SK-N-SH treated with all-trans-retinoic acid at 6 μM for 48 hours (cell line): ENCODE measurements at regions not wholly inside any gene's neighbourhood (a gene's known extent, or its start where the extent isn't known, plus 50 kb on each side); places are given as distances from the start of the nearest gene placed in this dataset.

ENCODE experiments used
- ATAC-seq: fragments of 200-7000 bp; cut with Tn5 transposase; 3 replicates; pipeline ENCODE4 v1.9.1; 2020; ENCODE audit warnings: mild to moderate bottlenecking, moderate library complexity
- ARNTL ChIP-seq: fragments of 450-650 bp; formaldehyde crosslinking; IDR thresholded peaks from 2 replicates; pipeline ENCODE4 v1.5.0; 2020; ENCODE audit warnings: low read depth, mild to moderate bottlenecking, moderate library complexity, borderline replicate concordance
- BACH2 ChIP-seq: fragments of 250-450 bp; sonication (Bioruptor Pico); IDR thresholded peaks from 2 replicates; pipeline ENCODE4 v1.9.0; 2021; ENCODE audit warnings: mild to moderate bottlenecking, borderline replicate concordance
- CREB5 ChIP-seq: fragments of 250-450 bp; sonication (Bioruptor Pico); IDR thresholded peaks from 2 replicates; pipeline ENCODE4 v1.5.1; 2020; ENCODE audit warnings: low read depth, mild to moderate bottlenecking, moderate library complexity
- CSDC2 ChIP-seq: fragments of 250-450 bp; sonication (Bioruptor Pico); IDR thresholded peaks from 2 replicates; pipeline ENCODE4 v1.5.0; 2020; ENCODE audit warnings: mild to moderate bottlenecking, moderate library complexity
- ESRRG ChIP-seq: fragments of 250-450 bp; sonication (Bioruptor Pico); IDR thresholded peaks from 2 replicates; pipeline ENCODE4 v1.6.1; 2021; ENCODE audit warnings: mild to moderate bottlenecking
- GLIS3 ChIP-seq: fragments of 250-450 bp; sonication (Bioruptor Pico); IDR thresholded peaks from 2 replicates; pipeline ENCODE4 v1.5.0; 2020; ENCODE audit warnings: mild to moderate bottlenecking, moderate library complexity
- ISL1 ChIP-seq: fragments of 250-450 bp; sonication (Bioruptor Pico); IDR thresholded peaks from 2 replicates; pipeline ENCODE4 v2.1.2; 2022; ENCODE audit warnings: mild to moderate bottlenecking, moderate library complexity
- PPARA ChIP-seq: fragments of 250-450 bp; sonication (Bioruptor Pico); IDR thresholded peaks from 2 replicates; pipeline ENCODE4 v1.5.0; 2020; ENCODE audit warnings: mild to moderate bottlenecking, borderline replicate concordance
- RARB ChIP-seq: fragments of 250-450 bp; sonication (Bioruptor Pico); IDR thresholded peaks from 2 replicates; pipeline ENCODE4 v1.8.0; 2021; ENCODE audit warnings: mild to moderate bottlenecking, moderate library complexity
- SNAI2 ChIP-seq: fragments of 250-450 bp; sonication (Bioruptor Pico); IDR thresholded peaks from 2 replicates; pipeline ENCODE4 v1.5.0; 2020; ENCODE audit warnings: mild to moderate bottlenecking, moderate library complexity
- TCF4 ChIP-seq: fragments of 250-450 bp; sonication (Bioruptor Pico); IDR thresholded peaks from 2 replicates; pipeline ENCODE4 v1.8.0; 2021; ENCODE audit warnings: mild to moderate bottlenecking, moderate library complexity, borderline replicate concordance
- TOX ChIP-seq: fragments of 250-450 bp; sonication (Bioruptor Pico); IDR thresholded peaks from 2 replicates; pipeline ENCODE4 v1.8.0; 2021; ENCODE audit warnings: mild to moderate bottlenecking, moderate library complexity, borderline replicate concordance
- TSHZ2 ChIP-seq: fragments of 250-450 bp; sonication (Bioruptor Pico); IDR thresholded peaks from 2 replicates; pipeline ENCODE4 v1.5.0; 2020; ENCODE audit warnings: mild to moderate bottlenecking, moderate library complexity
- ZC3H10 ChIP-seq: fragments of 250-450 bp; sonication (Bioruptor Pico); IDR thresholded peaks from 2 replicates; pipeline ENCODE4 v1.5.1; 2021; ENCODE audit warnings: mild to moderate bottlenecking, moderate library complexity
- ZFP3 ChIP-seq: fragments of 250-450 bp; sonication (Bioruptor Pico); IDR thresholded peaks from 2 replicates; pipeline ENCODE4 v1.5.0; 2020; ENCODE audit warnings: mild to moderate bottlenecking, moderate library complexity
- ZFP30 ChIP-seq: fragments of 450-650 bp; formaldehyde crosslinking; IDR thresholded peaks from 2 replicates; pipeline ENCODE4 v1.5.0; 2022; ENCODE audit warnings: mild to moderate bottlenecking, moderate library complexity
- ZNF565 ChIP-seq: fragments of 450-650 bp; formaldehyde crosslinking; conservative IDR thresholded peaks from 2 replicates; pipeline ENCODE4 v1.5.0; 2020; ENCODE audit warnings: low read depth, mild to moderate bottlenecking, moderate library complexity
- ZNF70 ChIP-seq: fragments of 450-650 bp; formaldehyde crosslinking; IDR thresholded peaks from 2 replicates; pipeline ENCODE4 v1.5.0; 2020; ENCODE audit warnings: mild to moderate bottlenecking, moderate library complexity
- ZNF8 ChIP-seq: fragments of 450-650 bp; formaldehyde crosslinking; IDR thresholded peaks from 2 replicates; pipeline ENCODE4 v1.5.0; 2020; ENCODE audit warnings: mild to moderate bottlenecking, moderate library complexity
- TF ChIP-seq, protein P1 (sequence below): fragments of 250-450 bp; sonication (Bioruptor Pico); IDR thresholded peaks from 2 replicates; pipeline ENCODE4 v1.5.1; 2021; ENCODE audit warnings: mild to moderate bottlenecking, moderate library complexity
- TF ChIP-seq, protein P2 (sequence below): fragments of 250-450 bp; sonication (Bioruptor Pico); IDR thresholded peaks from 2 replicates; pipeline ENCODE4 v1.8.0; 2020; ENCODE audit warnings: mild to moderate bottlenecking, moderate library complexity, borderline replicate concordance
- TF ChIP-seq, protein P3 (sequence below): fragments of 250-450 bp; sonication (Bioruptor Pico); IDR thresholded peaks from 2 replicates; pipeline ENCODE4 v1.8.0; 2021; ENCODE audit warnings: low read depth, mild to moderate bottlenecking, moderate library complexity, borderline replicate concordance

DNA sequence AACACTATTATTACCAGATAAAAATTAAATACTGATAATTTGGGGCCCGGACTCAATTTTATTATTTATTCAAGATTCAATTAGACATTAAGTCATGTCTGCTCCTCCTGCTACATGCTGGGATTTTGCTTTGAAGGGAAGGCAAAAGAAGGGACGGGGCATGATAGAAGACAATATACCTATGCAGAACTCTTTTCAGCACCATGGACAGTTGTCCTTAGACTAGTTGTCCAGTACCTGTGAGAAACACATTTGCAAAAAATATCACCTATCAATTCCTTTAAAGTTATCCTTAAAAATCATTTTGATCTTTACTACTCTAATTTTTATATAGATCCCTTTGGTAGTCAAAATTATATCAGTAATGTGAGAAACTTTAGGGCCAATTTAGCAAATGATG is 100.2 kb upstream of the SULT1C3 start:
- TF ChIP-seq BACH2 (CRISPR knock-in tag): no peak
- TF ChIP-seq, protein P1, sequence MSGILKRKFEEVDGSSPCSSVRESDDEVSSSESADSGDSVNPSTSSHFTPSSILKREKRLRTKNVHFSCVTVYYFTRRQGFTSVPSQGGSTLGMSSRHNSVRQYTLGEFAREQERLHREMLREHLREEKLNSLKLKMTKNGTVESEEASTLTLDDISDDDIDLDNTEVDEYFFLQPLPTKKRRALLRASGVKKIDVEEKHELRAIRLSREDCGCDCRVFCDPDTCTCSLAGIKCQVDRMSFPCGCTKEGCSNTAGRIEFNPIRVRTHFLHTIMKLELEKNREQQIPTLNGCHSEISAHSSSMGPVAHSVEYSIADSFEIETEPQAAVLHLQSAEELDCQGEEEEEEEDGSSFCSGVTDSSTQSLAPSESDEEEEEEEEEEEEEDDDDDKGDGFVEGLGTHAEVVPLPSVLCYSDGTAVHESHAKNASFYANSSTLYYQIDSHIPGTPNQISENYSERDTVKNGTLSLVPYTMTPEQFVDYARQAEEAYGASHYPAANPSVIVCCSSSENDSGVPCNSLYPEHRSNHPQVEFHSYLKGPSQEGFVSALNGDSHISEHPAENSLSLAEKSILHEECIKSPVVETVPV: no peak
- ATAC-seq: no peak

DNA sequence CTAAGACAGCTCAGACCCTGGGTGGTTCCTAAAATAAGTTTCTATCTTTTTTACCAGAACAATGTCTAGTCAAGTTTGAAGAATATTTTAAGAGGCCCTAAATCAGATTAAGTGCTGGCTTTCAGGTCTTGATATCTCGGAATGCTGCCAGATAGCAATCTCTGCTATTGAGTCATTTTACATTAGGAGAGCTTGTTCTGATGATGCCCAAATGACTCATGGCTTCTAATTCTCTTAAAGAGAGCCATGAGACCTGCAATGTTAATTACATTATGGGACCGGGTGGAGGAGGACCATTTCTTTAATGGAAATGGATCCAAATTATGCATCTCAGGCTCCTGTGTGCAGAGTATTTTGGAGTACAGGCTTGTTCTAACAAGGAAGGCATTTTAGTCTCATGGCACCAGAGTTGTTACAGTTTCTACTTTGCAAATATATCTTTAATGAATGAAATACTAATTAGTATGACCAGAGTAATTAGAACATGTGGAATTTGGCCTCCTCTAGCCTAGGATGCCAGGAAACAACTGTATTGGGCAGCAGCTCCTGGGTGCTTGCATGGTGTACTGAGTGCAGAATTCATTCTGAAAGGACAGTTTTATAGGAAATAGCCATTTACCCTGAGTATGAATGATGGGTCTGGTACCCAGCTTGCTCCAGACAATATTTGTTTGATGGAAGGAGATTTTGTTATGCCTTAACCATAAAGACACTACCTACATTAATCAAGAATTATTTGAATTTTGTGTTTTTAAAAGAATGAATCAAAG is 94.0 kb upstream of the SULT1C3 start:
- peak; percentile 96 for ATAC-seq
- TF ChIP-seq CSDC2 (CRISPR knock-in tag) (peak; percentile 92), ZC3H10 (CRISPR knock-in tag) (peak; percentile 98; the same call in 1 of the 2 replicates), ZNF565 (CRISPR knock-in tag) (no peak), GLIS3 (peak; percentile 96; the same call in 1 of the 2 replicates), ARNTL (CRISPR knock-in tag) (no peak), ZFP3 (peak; percentile 81; the same call in 1 of the 2 replicates), TCF4 (CRISPR knock-in tag) (peak; percentile 75), ZNF70 (CRISPR knock-in tag) (no peak), ESRRG (CRISPR knock-in tag) (0 out of 2 replicates have a peak, but pooled peaks have one; percentile 76), CREB5 (CRISPR knock-in tag) (peak; percentile 98), ZNF8 (CRISPR knock-in tag) (no peak), RARB (CRISPR knock-in tag) (peak; percentile 84; the same call in 1 of the 2 replicates), SNAI2 (CRISPR knock-in tag) (peak; percentile 95), ISL1 (CRISPR knock-in tag) (peak; percentile 100), PPARA (CRISPR knock-in tag) (no peak), TOX (peak; percentile 85), ZFP30 (CRISPR knock-in tag) (no peak), TSHZ2 (CRISPR knock-in tag) (peak; percentile 71; the same call in 1 of the 2 replicates), BACH2 (CRISPR knock-in tag) (no peak)
- TF ChIP-seq, protein P1: peak; percentile 90; the same call in 1 of the 2 replicates
- TF ChIP-seq, protein P2, sequence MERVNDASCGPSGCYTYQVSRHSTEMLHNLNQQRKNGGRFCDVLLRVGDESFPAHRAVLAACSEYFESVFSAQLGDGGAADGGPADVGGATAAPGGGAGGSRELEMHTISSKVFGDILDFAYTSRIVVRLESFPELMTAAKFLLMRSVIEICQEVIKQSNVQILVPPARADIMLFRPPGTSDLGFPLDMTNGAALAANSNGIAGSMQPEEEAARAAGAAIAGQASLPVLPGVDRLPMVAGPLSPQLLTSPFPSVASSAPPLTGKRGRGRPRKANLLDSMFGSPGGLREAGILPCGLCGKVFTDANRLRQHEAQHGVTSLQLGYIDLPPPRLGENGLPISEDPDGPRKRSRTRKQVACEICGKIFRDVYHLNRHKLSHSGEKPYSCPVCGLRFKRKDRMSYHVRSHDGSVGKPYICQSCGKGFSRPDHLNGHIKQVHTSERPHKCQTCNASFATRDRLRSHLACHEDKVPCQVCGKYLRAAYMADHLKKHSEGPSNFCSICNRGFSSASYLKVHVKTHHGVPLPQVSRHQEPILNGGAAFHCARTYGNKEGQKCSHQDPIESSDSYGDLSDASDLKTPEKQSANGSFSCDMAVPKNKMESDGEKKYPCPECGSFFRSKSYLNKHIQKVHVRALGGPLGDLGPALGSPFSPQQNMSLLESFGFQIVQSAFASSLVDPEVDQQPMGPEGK (CRISPR knock-in tag): peak; percentile 97
- TF ChIP-seq, protein P3, sequence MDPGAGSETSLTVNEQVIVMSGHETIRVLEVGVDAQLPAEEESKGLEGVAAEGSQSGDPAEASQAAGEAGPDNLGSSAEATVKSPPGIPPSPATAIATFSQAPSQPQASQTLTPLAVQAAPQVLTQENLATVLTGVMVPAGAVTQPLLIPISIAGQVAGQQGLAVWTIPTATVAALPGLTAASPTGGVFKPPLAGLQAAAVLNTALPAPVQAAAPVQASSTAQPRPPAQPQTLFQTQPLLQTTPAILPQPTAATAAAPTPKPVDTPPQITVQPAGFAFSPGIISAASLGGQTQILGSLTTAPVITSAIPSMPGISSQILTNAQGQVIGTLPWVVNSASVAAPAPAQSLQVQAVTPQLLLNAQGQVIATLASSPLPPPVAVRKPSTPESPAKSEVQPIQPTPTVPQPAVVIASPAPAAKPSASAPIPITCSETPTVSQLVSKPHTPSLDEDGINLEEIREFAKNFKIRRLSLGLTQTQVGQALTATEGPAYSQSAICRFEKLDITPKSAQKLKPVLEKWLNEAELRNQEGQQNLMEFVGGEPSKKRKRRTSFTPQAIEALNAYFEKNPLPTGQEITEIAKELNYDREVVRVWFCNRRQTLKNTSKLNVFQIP (CRISPR knock-in tag): 0 out of 2 replicates have a peak, but pooled peaks have one; percentile 45
